GM19467 (cell line): ENCODE measurements at regions not wholly inside any gene's neighbourhood (a gene's known extent, or its start where the extent isn't known, plus 50 kb on each side); places are given as distances from the start of the nearest gene placed in this dataset.
"Not testable (repeated sequence)": the region's sequence is repeated elsewhere in the genome, so short reads cannot be mapped to it uniquely, and the experiment has no call there.

Experiments
- ATAC-seq: cut with Tn5 transposase; IDR thresholded peaks from one replicate; pipeline ENCODE4 v1.9.1; 2021; ENCODE audit warnings: mild to moderate bottlenecking, moderate library complexity; ENCODE audit not compliant: unreplicated experiment

GRCh38 chr5:167063788-167064187 lies 1227.7 kb upstream of the WWC1 start:
- ATAC-seq = no peak

- no peak for ATAC-seq
Observed at GRCh38 chr5:167064198-167064776, 1227.2 kb upstream of the WWC1 start.

- ATAC-seq = no peak
Observed at GRCh38 chr5:167065794-167066193, 1225.7 kb upstream of the WWC1 start.

- ATAC-seq = no peak
Observed at GRCh38 chr5:167071981-167072610, 1219.3 kb upstream of the WWC1 start.

- ATAC-seq = no peak
Observed at GRCh38 chr5:167081561-167081960, 1209.9 kb upstream of the WWC1 start.

- ATAC-seq = no peak
Observed at GRCh38 chr5:167096816-167097215, 1194.6 kb upstream of the WWC1 start.

- no peak for ATAC-seq
Observed at GRCh38 chr5:167104351-167104750, 1187.1 kb upstream of the WWC1 start.

GRCh38 chr5:167105941-167106340 lies 1185.5 kb upstream of the WWC1 start:
- ATAC-seq = no peak

- no peak for ATAC-seq
Observed at GRCh38 chr5:167107684-167108083, 1183.8 kb upstream of the WWC1 start.

- ATAC-seq = not testable (repeated sequence)
Observed at GRCh38 chr5:167108266-167108665, 1183.2 kb upstream of the WWC1 start.

- ATAC-seq = no peak
Observed at GRCh38 chr5:167112556-167112955, 1178.9 kb upstream of the WWC1 start.

- no peak for ATAC-seq
Observed at GRCh38 chr5:167122267-167122666, 1169.2 kb upstream of the WWC1 start.

- ATAC-seq = no peak
Observed at GRCh38 chr5:167123126-167123525, 1168.3 kb upstream of the WWC1 start.

GRCh38 chr5:167128581-167128980 lies 1162.9 kb upstream of the WWC1 start:
- no peak for ATAC-seq

GRCh38 chr5:167140548-167141291 lies 1150.7 kb upstream of the WWC1 start:
- ATAC-seq = no peak

GRCh38 chr5:167143716-167144115 lies 1147.7 kb upstream of the WWC1 start:
- ATAC-seq = no peak

GRCh38 chr5:167145841-167146240 lies 1145.6 kb upstream of the WWC1 start:
- ATAC-seq = no peak

GRCh38 chr5:167147879-167148278 lies 1143.6 kb upstream of the WWC1 start:
- ATAC-seq = no peak

GRCh38 chr5:167150661-167151060 lies 1140.8 kb upstream of the WWC1 start:
- no peak for ATAC-seq

GRCh38 chr5:167152561-167152960 lies 1138.9 kb upstream of the WWC1 start:
- no peak for ATAC-seq

GRCh38 chr5:167155387-167156005 lies 1135.9 kb upstream of the WWC1 start:
- ATAC-seq = no peak

GRCh38 chr5:167156446-167156845 lies 1135.0 kb upstream of the WWC1 start:
- no peak for ATAC-seq
